RWPE2 (cell line): ENCODE measurements at regions not wholly inside any gene's neighbourhood (a gene's known extent, or its start where the extent isn't known, plus 50 kb on each side); places are given as distances from the start of the nearest gene placed in this dataset.

ENCODE experiments used
- ATAC-seq: fragments of 200-7000 bp; cut with Tn5 transposase; 3 replicates; pipeline ENCODE4 v1.9.1; 2021; ENCODE audit warnings: low read depth
- DNase-seq: peaks from one replicate; pipeline ENCODE4 v3.0.0-alpha.2; 2020; ENCODE audit warnings: low spot score
- H3K27ac ChIP-seq: fragments of 450-650 bp; 2 replicates; pipeline ENCODE4 v1.5.1; 2017; ENCODE audit warnings: mild to moderate bottlenecking; ENCODE audit not compliant: poor library complexity, severe bottlenecking
- H3K27me3 ChIP-seq: fragments of 250-450 bp; sonication (Bioruptor Pico); 2 replicates; pipeline ENCODE4 v1.5.1; 2021; ENCODE audit warnings: mild to moderate bottlenecking, moderate library complexity; ENCODE audit not compliant: insufficient read depth, poor library complexity, severe bottlenecking
- H3K36me3 ChIP-seq: fragments of 250-450 bp; sonication (Bioruptor Pico); 2 replicates; pipeline ENCODE4 v1.5.1; 2020; ENCODE audit warnings: low read depth, mild to moderate bottlenecking, moderate library complexity
- H3K4me1 ChIP-seq: fragments of 250-450 bp; sonication (Bioruptor Pico); 2 replicates; pipeline ENCODE4 v1.5.1; 2021; ENCODE audit warnings: mild to moderate bottlenecking, moderate library complexity; ENCODE audit not compliant: insufficient read depth, poor library complexity, severe bottlenecking
- H3K4me3 ChIP-seq: fragments of 250-450 bp; sonication (Bioruptor Pico); 2 replicates; pipeline ENCODE4 v1.5.1; 2021; ENCODE audit warnings: mild to moderate bottlenecking, moderate library complexity; ENCODE audit not compliant: severe bottlenecking
- H3K9me3 ChIP-seq: fragments of 250-450 bp; sonication (Bioruptor Pico); 2 replicates; pipeline ENCODE4 v1.5.1; 2021; ENCODE audit warnings: mild to moderate bottlenecking, moderate library complexity; ENCODE audit not compliant: severe bottlenecking
- CTCF ChIP-seq: fragments of 450-650 bp; IDR thresholded peaks from one replicate; pipeline ENCODE4 v1.5.1; 2017; ENCODE audit warnings: mild to moderate bottlenecking, moderate library complexity; ENCODE audit not compliant: poor library complexity, severe bottlenecking

GRCh38 chr12:32043928-32044549, 62.6 kb upstream of the BICD1 start:
- no peak for TF ChIP-seq CTCF
- H3K4me3 ChIP-seq = no peak overlapping the region
- H3K4me1 ChIP-seq = no peaks in the 10 kb centered on the region
- ATAC-seq = no peak
- H3K27me3 ChIP-seq = no peaks in the 10 kb centered on the region
- peaks cover 11% of the 10 kb centered on the region for H3K9me3 ChIP-seq
- DNase-seq = no peak
- no peaks in the 10 kb centered on the region for H3K36me3 ChIP-seq
- no peak overlapping the region for H3K27ac ChIP-seq

DNA sequence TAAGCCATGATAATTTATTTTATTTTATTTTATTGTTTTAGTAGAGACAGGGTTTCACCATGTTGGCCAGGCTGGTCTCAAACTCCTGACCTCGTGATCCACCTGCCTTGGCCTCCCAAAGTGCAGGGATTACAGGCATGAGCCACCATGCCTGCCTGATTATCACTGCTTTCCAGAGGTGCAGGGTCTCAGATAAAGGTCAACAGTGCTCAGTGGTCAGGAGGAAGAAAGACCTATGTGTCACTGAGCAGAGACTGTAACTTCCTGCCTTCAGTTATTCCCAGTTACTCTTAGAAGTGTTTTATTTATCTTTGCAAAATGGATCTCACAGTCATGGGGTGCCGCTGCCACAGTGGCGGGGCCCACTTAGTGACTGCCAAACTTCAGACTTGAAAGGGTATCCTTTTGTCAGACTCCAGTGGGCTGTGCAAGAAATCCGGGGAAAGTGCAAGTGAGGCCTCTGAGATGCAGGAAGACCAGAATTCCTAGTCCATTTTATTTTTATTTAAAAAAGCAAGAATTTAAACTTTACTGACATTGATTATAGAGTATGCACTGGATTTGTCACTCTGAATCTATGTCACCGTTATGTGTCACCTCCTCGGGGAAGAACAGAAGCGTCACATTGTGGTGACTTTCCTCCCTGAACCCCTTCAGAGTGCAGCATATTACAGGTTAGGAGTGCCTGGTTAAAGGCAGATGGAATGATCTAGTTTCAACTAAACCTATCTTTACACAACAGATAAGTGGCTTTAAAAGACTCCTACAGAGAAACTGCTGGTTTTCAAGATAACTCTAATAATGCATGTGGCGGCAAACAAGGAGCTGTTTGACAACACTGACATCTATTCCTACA, 59.1 kb upstream of the BICD1 start:
- H3K9me3 ChIP-seq = peaks cover 11% of the 10 kb centered on the region
- H3K4me3 ChIP-seq = no peak overlapping the region
- no peak for DNase-seq
- TF ChIP-seq CTCF = no peak
- no peak for ATAC-seq
- no peaks in the 10 kb centered on the region for H3K27me3 ChIP-seq
- no peak overlapping the region for H3K27ac ChIP-seq
- H3K4me1 ChIP-seq = peaks cover 9% of the 10 kb centered on the region
- no peaks in the 10 kb centered on the region for H3K36me3 ChIP-seq

- no peaks in the 10 kb centered on the region for H3K36me3 ChIP-seq
- peaks cover 5% of the 10 kb centered on the region for H3K9me3 ChIP-seq
- no peak overlapping the region for H3K4me3 ChIP-seq
- H3K4me1 ChIP-seq = peaks cover 9% of the 10 kb centered on the region
- H3K27ac ChIP-seq = no peak overlapping the region
- TF ChIP-seq CTCF = no peak
- ATAC-seq (no peak), DNase-seq (no peak)
- no peaks in the 10 kb centered on the region for H3K27me3 ChIP-seq
These were observed 57.9 kb upstream of the BICD1 start for GRCh38 chr12:32048791-32049190.

- H3K27ac ChIP-seq = no peak overlapping the region
- no peak overlapping the region for H3K4me3 ChIP-seq
- peaks cover 3% of the 10 kb centered on the region for H3K9me3 ChIP-seq
- H3K27me3 ChIP-seq = no peaks in the 10 kb centered on the region
- H3K4me1 ChIP-seq = peaks cover 9% of the 10 kb centered on the region
- ATAC-seq = no peak
- no peak for TF ChIP-seq CTCF
- H3K36me3 ChIP-seq = no peaks in the 10 kb centered on the region
- DNase-seq = no peak
These were observed 56.7 kb upstream of the BICD1 start for GRCh38 chr12:32049956-32050355.
